GM13977 (cell line): ENCODE measurements at regions not wholly inside any gene's neighbourhood (a gene's known extent, or its start where the extent isn't known, plus 50 kb on each side); places are given as distances from the start of the nearest gene placed in this dataset.

Experiments used
- DNase-seq: peaks from one replicate; pipeline ENCODE4 v3.0.0; 2012; ENCODE audit warnings: low spot score
- in situ Hi-C: fragments of 300-500 bp; cut with MboI; formaldehyde crosslinking; loops from one replicate; pipeline ENCODE4 v1.12.0; 2022; ENCODE audit warnings: low sequenced_read_pairs, low pct_unique_long_range_greater_than_20kb, mixed read lengths, inconsistent platforms; ENCODE audit not compliant: unreplicated experiment
- TF ChIP-seq, protein P1 (sequence below): IDR thresholded peaks from 2 replicates; pipeline ENCODE4 v1.5.1; 2012; ENCODE audit warnings: mild to moderate bottlenecking, control low read depth; ENCODE audit not compliant: insufficient read depth; ENCODE audit errors: extremely low read depth, missing control alignments

DNA sequence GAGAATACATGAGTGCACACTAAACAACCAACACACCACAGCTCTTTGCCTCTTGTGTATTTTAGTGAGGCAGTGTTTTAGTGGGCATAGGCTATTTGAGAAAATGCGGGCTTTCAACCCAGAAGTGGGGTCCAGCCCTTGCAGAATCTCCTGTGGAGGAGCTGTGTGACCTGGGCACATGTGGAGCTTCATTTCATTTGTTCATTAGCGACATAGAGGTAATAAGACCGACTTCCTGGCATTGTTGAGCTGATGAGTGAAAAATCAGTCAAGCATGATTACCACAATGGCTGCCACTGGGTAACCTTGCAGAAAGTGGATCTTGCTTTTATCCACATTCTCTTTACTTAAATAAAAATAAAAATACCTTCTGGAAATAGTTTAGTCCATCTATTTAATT is 923.5 kb downstream of the BCL11B start:
- in situ Hi-C loops = no loop called here
- no peak for DNase-seq
- TF ChIP-seq, protein P1, sequence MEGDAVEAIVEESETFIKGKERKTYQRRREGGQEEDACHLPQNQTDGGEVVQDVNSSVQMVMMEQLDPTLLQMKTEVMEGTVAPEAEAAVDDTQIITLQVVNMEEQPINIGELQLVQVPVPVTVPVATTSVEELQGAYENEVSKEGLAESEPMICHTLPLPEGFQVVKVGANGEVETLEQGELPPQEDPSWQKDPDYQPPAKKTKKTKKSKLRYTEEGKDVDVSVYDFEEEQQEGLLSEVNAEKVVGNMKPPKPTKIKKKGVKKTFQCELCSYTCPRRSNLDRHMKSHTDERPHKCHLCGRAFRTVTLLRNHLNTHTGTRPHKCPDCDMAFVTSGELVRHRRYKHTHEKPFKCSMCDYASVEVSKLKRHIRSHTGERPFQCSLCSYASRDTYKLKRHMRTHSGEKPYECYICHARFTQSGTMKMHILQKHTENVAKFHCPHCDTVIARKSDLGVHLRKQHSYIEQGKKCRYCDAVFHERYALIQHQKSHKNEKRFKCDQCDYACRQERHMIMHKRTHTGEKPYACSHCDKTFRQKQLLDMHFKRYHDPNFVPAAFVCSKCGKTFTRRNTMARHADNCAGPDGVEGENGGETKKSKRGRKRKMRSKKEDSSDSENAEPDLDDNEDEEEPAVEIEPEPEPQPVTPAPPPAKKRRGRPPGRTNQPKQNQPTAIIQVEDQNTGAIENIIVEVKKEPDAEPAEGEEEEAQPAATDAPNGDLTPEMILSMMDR = no peak

DNA sequence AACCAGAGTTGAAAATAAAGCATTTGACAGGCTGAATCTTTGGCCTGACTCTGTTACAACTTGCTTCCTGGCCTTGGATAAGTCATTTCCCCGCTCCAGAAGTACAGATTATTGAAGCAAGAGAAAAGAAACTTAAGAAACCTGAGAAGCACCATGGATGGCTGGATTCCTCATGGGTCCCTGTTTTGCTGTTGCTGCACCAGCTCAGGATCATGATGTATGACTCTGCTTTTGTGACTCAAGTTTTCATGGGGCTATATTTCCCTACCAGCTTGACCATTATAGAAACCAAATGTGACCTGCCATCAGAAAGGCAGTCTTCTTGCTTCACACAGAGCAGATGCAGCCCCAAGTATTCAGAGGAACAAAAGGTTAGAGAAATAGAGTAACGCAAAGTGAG is 921.8 kb downstream of the BCL11B start:
- in situ Hi-C loops = no loop called here
- TF ChIP-seq, protein P1 = no peak
- DNase-seq = no peak

DNA sequence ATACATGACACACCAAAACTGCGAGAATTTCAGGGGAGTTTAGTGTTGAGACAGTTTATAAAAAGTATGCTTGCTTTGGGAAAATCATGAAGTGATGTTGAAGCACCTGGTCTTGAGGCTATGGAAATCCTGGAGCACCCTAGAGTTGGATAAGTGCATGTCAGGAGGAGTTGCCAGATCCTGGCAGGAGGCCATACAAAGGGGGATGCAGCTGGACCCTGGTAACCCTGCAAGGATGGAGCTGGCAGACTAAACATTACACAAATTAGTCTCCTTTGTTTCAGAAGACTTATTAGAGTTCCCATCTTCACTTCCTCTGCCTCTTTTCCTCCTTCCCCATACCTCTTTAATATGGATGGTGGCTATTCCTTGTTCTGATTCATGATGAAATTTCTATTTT is 907.0 kb downstream of the BCL11B start:
- no peak for DNase-seq
- TF ChIP-seq, protein P1 = no peak
- in situ Hi-C loops = no loop called here

DNA sequence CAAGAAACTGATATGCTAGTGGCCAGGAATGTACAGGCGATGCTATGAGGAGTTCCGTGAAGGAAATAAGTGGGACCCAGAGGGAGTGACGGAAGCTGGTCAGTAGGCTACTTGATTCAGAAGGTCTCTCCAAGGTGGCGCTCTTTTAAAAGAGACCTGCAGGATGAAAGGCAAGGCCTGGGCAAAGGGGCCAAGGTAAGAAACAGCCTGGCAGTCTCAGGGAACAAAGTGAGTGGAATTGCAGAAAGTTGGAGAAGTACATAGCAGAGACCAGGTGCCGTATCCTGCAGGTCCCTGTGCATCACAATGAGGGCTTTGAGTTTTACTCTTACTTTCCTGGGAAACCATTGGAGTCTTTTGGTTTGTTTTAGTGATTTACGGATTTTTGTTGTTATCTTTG is 905.6 kb downstream of the BCL11B start:
- no peak for DNase-seq
- TF ChIP-seq, protein P1 = no peak
- in situ Hi-C loops = no loop called here

DNA sequence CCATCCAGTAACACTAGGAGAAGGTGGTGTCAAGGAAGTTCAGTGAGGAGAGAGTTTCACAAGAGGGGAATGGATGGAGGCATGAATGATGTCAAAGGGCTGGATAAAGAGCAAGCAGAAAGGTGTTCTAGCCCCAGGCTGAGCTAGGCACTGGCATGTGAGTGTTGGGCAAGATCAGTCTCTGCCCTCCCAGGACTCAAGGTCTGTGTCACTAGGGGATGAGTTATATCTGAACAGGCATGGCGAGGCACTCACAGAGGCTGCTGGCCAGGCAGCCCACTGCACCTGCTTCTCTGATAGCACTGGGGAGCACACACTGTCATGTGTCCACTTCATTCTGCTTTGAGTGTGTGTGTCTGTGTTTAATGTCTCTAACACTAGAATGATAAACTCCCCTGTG is 903.8 kb downstream of the BCL11B start:
- TF ChIP-seq, protein P1 = no peak
- in situ Hi-C loops = no loop called here
- no peak for DNase-seq

DNA sequence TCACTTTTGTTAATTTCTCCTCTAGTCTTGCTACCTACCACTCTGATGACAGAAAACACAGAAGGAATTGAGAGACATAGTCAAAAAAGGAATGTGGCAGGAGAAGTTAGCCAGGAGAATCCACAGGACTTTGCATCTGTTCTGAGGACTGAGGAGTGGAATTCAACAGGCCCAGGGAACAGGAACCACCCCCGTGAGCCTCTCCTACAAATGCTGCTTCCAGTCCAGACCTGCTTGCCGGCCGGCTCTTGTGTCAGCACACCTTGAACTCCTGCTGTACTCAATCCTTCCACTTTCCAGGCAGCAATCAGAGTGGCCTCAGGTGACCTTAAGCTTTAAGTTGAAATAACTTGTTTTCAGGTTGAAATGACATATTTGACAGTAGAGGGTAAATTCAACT is 903.1 kb downstream of the BCL11B start:
- in situ Hi-C loops = no loop called here
- TF ChIP-seq, protein P1 = no peak

DNA sequence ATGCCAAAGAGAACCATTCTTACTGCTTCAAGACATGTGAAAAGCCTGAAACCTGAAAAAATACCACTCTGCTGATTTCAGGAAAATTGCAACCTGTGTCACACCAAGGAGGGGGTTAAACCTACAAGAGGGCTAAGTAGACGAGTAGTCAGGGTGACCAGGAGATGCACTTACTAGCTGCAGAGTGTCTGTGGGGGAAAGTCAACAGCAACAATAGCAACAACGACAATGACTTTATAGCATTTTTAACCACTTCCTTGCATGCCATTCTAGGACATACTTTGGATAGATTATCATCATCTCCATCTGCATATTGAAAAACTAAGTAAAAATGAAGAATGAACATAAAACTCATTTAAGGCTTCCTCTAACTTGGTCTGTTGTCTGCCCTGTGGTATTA is 902.7 kb downstream of the BCL11B start:
- in situ Hi-C loops = no loop called here
- no peak for DNase-seq
- TF ChIP-seq, protein P1 = no peak

More for the DNA sequence above, 903.1 kb downstream of the BCL11B start:
- DNase-seq = no peak
